ENCODE measurements at regions not wholly inside any gene's neighbourhood (a gene's known extent, or its start where the extent isn't known, plus 50 kb on each side); places are given as distances from the start of the nearest gene placed in this dataset.

- H3K4me3 ChIP-seq (ENCODE audit: low read length) = no peak overlapping the region
- DNase-seq (ENCODE audit: low read depth, low spot score) = no peak
Observed at GRCh38 chr3:5301651-5302297, 114.3 kb downstream of the EDEM1 start.

GRCh38 chr3:5302661-5303060, 115.2 kb downstream of the EDEM1 start:
- H3K4me3 ChIP-seq (ENCODE audit: low read length) = no peak overlapping the region
- no peak for DNase-seq (ENCODE audit: low read depth, low spot score)

- no peak for DNase-seq (ENCODE audit: low read depth, low spot score)
- no peak overlapping the region for H3K4me3 ChIP-seq (ENCODE audit: low read length)
Observed at GRCh38 chr3:5304188-5304587, 116.7 kb downstream of the EDEM1 start.

DNA sequence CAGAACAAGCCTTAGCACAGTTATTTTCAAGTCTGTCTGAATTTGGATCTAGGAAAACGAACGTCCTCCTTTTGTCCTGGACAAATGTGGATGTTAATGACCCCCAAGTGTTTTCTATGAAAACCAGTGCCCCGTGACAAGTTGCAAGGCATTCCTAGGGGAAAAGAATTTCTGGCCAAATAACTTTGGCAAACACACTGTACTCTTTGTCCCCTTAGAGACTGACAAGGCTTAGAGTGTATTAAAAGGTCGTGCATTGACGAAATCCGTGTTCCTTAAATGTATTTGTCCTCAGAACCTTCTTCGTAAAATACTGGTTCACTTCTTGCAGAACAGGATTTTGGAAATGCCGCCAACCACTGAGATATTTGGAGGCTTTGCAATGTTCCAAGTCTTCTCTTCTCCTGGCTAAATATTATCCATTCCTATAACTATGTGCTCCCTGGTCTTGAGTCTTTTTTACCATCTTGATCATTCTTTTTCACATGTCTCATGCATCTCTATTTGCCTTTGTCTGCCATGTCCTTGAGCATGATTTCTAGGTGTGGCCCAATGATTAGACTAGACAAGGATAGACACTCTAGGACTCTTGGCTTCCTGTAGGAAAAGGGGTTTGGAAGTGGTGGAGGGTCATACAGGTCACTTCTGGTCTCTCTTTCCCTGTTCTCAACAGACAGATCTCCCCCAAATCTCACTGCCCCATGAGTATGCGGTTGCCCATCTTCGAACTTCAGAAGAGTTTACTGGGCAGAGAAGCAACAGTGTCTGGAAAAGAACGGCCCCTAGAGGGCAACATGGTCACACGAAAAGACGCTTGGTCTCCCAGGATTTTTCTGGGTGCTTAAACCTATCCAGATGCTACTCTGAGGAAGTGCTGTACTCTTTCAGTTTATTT, 117.5 kb downstream of the EDEM1 start:
- DNase-seq (ENCODE audit: low read depth, low spot score) = peak; percentile 34
- no peak overlapping the region for H3K4me3 ChIP-seq (ENCODE audit: low read length)

- DNase-seq (ENCODE audit: low read depth, low spot score) = no peak
- no peak overlapping the region for H3K4me3 ChIP-seq (ENCODE audit: low read length)
Observed at GRCh38 chr3:5305684-5305989, 118.1 kb downstream of the EDEM1 start.

GRCh38 chr3:5309171-5309570, 121.7 kb downstream of the EDEM1 start:
- no peak for DNase-seq (ENCODE audit: low read depth, low spot score)
- H3K4me3 ChIP-seq (ENCODE audit: low read length) = no peak overlapping the region

- H3K4me3 ChIP-seq (ENCODE audit: low read length) = no peak overlapping the region
- DNase-seq (ENCODE audit: low read depth, low spot score) = no peak
Observed at GRCh38 chr3:5309602-5310001, 122.1 kb downstream of the EDEM1 start.

DNA sequence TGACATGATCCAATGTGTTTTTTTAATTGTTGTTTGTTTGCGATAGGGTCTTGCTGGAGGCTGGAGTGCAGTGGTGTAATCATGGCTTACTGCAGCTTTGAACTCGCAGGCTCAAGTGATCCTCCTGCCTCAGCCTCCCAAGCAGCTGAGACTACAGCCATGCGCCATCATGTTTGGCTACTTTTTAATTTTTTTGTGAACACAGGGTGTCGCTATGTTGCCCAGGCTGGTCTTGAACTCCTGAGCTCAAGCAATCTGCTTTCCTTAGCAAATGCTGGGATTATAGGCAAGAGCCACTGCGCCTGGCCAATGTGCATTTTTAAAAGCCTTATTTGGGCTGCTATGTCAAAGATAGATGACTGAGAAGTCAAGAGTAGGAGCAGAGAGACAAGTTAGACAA, 123.0 kb downstream of the EDEM1 start:
- H3K4me3 ChIP-seq (ENCODE audit: low read length) = no peak overlapping the region
- DNase-seq (ENCODE audit: low read depth, low spot score) = no peak

GRCh38 chr3:5312290-5312689, 124.8 kb downstream of the EDEM1 start:
- DNase-seq (ENCODE audit: low read depth, low spot score) = no peak
- no peak overlapping the region for H3K4me3 ChIP-seq (ENCODE audit: low read length)

DNA sequence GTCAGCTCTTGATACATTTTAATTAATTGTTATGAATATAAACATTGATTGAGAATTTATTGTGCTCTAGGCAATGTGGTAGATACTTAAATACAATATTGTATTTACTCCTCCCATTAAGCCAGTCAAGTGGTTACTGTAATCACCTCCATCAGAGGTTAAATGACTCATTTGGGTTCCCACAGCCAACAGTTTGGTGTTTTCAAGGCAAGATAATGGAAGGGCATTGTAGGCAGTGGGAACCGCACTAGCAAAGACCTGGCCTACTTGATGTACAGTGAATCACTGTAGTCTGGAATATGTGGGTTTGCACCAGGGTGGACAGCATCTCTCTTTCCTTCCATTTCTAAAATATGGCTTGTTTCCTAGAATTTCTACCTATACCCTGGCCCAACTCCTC, 127.4 kb downstream of the EDEM1 start:
- no peak overlapping the region for H3K4me3 ChIP-seq (ENCODE audit: low read length)
- no peak for DNase-seq (ENCODE audit: low read depth, low spot score)

DNA sequence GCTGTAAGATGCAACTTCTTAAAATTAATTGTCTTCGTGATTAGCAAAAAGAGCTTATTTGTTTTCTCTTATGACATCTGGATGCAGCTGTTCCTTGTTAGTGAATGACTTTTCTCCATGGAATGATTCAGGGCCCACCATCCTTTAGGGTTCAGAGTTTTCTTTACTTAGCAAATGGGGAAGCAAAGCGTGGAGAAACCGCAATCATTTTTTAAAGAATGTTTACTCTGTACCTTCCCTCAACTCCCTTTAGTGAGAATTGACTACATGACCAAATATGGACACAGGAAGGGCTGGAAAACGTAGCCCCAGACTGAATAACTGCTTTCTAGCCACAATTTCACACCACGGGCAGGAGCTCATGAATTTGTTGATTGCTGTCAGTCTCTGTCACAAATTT, 130.1 kb downstream of the EDEM1 start:
- DNase-seq (ENCODE audit: low read depth, low spot score) = no peak

GRCh38 chr3:5319454-5319853, 131.9 kb downstream of the EDEM1 start:
- DNase-seq (ENCODE audit: low read depth, low spot score) = no peak
- no peak overlapping the region for H3K4me3 ChIP-seq (ENCODE audit: low read length)

More for the DNA sequence above, 130.1 kb downstream of the EDEM1 start:
- H3K4me3 ChIP-seq (ENCODE audit: low read length) = no peak overlapping the region

GRCh38 chr3:5321666-5322340, 134.3 kb downstream of the EDEM1 start:
- H3K4me3 ChIP-seq (ENCODE audit: low read length) = no peak overlapping the region
- no peak for DNase-seq (ENCODE audit: low read depth, low spot score)

DNA sequence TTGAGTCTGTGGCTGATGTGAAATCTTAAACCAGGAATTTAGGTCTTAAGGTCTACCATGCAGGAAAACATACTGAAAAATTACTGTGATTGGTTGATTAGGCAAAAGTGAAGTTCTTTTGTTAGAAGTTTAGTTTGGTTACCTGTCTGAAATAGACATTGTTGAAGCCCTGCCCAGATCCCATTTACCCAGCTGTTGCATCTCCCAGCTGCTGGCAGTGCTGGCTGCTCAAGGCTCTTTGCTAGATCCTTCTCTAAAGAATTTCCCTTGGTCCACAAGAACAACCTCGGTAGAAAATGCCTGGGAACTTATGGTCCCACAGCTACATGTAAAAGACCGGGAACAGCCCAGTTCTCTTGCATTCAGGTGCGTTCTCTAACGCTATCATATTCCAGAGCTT, 137.3 kb downstream of the EDEM1 start:
- H3K4me3 ChIP-seq (ENCODE audit: low read length) = no peak overlapping the region
- DNase-seq (ENCODE audit: low read depth, low spot score) = no peak

- H3K4me3 ChIP-seq (ENCODE audit: low read length) = no peak overlapping the region
- no peak for DNase-seq (ENCODE audit: low read depth, low spot score)
Observed at GRCh38 chr3:5330152-5330810, 142.8 kb downstream of the EDEM1 start.

GRCh38 chr3:5331567-5332269, 144.2 kb downstream of the EDEM1 start:
- H3K4me3 ChIP-seq (ENCODE audit: low read length) = no peak overlapping the region
- no peak for DNase-seq (ENCODE audit: low read depth, low spot score)

- H3K4me3 ChIP-seq (ENCODE audit: low read length) = no peak overlapping the region
- no peak for DNase-seq (ENCODE audit: low read depth, low spot score)
Observed at GRCh38 chr3:5332270-5332956, 144.9 kb downstream of the EDEM1 start.

DNA sequence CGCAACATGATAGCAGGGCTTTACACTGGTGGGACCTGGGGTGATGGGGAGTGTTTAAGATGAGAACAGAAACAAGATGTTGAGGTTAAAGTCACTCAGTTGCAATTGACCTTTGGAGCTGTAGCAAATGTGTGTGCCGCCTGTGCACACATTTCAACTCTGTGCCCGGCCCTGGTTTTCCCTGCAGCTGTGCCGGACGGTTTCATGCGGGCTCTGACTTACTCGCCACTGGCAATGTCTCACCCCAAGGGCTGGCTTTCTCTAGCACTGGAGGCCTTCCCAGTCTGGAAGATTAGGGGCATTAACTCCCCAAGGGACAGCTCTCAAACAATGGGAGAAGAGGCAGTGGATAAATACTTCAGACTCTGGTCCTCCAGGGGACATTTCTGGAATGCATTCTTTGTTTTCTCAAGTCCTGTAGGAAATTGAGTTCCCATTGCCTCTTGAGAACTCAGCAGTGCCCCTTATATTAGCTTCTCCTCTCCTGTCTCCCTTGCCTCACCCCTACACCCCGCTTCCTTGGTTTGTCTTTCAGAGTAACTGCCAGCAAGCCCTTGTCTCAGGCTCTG, 152.5 kb downstream of the EDEM1 start:
- H3K4me3 ChIP-seq (ENCODE audit: low read length) = no peak overlapping the region
- DNase-seq (ENCODE audit: low read depth, low spot score) = no peak

All from Jurkat, Clone E6-1 (cell line).